GM11168 (cell line): ENCODE measurements at regions not wholly inside any gene's neighbourhood (a gene's known extent, or its start where the extent isn't known, plus 50 kb on each side); places are given as distances from the start of the nearest gene placed in this dataset.
"Not testable (repeated sequence)": the region's sequence is repeated elsewhere in the genome, so short reads cannot be mapped to it uniquely, and the experiment has no call there.

ENCODE experiments used
- in situ Hi-C: fragments of 300-500 bp; cut with MboI; formaldehyde crosslinking; loops from one replicate; pipeline ENCODE4 v1.12.0; 2022; ENCODE audit warnings: low sequenced_read_pairs; ENCODE audit not compliant: unreplicated experiment

DNA sequence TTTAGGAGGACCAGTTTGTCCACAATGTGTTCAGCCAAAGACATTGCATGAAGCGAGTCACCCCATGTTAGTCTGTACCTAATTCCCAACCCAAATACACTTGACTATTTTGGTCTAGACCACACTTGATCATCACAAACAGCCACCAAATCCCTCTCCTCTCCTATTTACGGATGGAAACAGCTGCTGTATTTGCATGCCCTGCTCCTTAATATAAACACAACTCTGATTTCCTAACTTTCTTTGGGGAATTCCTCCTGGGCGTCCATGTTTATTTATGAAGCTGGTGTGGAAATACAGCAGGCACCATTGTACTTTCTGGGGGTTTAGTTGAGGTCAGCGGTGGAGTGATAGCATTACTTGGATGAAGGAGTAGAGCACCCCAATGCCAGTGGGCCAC, 235.2 kb downstream of the TLE3 start:
- in situ Hi-C loops: no loop called here

DNA sequence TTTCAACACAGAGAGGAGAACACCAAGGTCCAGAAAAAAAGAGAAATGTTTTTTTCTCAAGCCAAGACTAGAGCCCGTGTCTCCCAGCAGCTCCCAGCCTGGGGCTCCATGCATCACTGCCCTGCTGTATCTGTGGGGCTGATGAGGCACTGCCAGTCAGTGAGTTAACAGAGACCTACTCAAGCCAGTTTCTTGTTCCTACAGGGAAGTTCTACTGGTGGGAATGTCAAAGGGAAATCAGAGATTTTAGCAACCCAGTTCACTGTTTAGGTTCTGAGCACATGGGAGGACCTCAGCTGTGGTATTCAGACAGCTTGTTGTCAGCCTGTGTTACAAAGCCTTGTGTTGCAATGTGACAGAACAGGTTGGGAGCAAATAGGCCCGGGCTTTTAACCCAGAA, 234.3 kb downstream of the TLE3 start:
- in situ Hi-C loops: no loop called here

DNA sequence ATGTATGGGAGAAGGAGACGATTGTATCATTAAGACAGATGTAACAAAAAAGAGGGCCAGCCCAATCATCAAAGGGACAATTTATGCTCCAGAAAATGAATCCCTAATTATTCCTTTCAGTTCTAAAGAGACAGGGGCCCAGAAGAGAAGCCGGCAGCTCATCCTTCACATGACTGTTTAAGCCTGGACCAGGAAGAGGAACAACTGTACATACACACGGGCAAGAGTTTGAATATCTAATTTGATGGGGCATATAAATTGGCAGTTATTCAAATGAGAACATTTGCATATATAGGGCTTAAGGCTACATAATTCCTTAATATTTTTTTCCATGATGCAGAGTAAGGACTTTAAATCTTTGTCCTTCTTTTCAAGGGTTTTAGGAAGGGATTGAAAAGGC, 232.3 kb downstream of the TLE3 start:
- in situ Hi-C loops: no loop called here

DNA sequence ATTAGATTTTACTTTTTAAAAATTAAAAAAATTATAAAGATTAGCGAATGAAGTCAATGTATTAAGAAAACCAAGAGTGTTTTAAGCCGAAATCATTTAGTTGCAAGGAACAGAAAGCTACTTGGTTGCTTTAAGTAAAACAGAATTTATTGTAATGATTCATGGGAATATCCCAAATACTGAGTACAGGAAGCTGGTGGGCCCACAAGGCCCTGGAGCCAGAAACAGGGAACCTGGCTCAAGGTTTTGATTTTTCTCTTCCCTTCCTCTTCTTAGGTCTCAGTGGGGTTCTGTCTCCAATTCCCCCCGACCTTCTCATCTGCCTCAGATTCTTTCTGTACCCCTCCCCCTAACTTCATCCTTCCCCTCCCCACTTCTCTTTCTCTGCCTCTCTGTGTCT, 229.0 kb downstream of the TLE3 start:
- in situ Hi-C loops: no loop called here

DNA sequence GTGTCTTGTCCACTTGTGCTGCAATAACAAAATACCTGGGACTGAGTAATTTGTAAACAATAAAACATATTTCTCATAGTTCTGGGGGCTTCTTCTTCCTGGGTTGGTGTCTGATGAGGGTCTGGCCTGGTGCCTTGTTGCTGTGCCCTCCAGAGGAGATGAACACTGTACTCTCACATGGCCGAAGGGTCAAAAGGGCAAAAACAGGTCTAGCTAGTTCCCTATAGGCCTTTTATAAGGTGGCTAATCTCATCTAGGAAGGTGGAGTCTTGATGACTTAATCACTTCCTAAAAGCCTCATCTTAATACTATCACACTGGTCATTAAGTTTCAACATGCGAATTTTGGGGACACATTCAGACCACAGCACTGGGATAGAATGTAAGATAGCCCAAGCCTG, 228.4 kb downstream of the TLE3 start:
- in situ Hi-C loops: no loop called here

DNA sequence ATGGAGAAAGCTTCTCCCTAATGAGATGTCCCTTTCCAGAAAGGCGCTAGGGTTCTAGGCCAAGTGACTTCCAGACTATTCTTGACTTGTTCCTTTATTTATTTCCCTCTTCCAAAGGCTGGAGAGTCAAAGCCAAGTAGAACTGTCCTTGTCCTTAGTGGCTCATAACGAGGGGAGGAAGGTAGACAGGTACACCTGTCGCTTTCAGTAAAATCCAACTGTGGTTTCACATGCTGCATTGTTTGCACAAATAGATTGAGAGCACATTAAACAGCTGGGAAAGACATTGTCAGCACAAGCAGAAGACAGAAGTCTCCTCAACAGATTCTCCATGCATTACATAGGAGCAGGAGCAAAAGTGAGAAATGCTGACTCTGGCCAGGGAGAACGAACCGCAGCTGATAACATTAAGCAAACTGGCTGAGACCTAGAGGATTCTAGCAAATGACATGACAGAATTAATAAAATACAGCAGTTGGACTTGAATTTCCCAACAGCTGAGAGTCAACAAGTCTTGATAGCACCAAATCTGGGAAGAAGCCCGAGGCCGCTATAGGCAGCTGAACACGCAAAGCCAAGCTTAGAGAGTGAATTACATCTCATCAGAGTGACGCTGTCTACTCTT, 227.7 kb downstream of the TLE3 start:
- in situ Hi-C loops: no loop called here

DNA sequence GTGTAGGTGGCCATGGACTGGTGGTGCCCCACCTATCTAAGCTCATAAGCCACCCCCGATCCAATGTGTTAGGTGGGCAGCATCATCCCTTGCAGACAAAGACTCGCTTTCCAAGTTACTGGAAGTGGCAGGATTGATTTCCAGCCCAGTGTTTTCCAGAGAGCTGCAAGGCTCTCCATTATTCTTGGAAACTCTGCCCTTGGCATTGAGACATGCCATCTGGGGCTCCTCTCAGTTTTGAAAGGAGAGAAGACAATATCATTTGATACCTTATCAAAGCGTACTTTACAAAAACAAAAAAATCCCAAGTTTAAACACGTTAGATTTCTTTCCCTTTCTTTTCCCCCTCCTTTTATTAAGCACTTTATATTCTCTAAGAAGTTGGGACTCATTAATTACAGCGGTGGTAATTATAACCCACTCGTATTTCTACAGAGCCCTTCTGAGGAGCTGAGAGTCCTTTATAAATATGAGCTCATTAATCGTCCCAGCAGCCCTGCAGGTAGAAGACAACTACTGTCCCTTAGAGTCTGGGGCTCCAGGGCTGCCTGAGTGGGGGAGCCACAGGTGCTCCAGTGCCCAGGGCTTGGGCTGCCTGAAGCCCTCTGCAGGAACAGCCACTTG, 226.1 kb downstream of the TLE3 start:
- in situ Hi-C loops: no loop called here

DNA sequence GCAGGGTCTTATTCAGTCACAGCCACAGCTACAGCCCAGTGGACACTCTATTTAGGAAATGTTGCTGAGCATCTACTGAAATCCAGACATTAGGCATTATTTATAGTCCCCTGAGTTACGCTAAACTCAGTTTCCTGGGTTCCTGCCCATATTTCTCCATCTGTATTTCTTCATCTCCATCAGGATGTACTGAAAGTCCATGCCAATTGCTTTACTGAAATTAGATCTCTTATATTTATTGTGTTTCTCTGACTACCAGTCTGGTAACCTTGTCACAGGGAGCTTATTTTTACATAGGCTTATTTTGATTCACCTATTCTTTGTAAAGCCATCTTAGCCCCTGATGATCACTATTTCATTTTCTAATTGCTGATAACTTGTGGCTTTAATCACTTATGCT, 223.9 kb downstream of the TLE3 start:
- in situ Hi-C loops: no loop called here

DNA sequence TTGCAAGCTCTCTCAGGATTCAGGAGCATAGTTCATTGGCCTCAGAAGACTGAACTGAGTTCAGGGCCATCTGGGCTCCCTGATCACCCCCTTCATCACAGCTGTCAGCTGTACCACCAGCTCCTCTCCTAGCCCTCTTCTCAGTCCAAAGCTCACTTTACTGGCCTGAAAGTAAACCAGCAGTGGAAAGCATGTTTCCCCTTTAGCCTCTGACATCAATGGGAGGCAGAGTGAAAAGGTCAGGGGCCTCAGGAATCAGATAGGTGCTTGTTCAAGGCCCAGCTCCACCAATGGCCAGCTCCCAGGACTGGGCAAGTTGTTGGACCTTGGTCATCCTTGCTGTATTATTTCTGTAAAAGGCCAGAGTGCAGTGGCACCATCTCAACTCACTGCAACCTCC, 223.4 kb downstream of the TLE3 start:
- in situ Hi-C loops: no loop called here

DNA sequence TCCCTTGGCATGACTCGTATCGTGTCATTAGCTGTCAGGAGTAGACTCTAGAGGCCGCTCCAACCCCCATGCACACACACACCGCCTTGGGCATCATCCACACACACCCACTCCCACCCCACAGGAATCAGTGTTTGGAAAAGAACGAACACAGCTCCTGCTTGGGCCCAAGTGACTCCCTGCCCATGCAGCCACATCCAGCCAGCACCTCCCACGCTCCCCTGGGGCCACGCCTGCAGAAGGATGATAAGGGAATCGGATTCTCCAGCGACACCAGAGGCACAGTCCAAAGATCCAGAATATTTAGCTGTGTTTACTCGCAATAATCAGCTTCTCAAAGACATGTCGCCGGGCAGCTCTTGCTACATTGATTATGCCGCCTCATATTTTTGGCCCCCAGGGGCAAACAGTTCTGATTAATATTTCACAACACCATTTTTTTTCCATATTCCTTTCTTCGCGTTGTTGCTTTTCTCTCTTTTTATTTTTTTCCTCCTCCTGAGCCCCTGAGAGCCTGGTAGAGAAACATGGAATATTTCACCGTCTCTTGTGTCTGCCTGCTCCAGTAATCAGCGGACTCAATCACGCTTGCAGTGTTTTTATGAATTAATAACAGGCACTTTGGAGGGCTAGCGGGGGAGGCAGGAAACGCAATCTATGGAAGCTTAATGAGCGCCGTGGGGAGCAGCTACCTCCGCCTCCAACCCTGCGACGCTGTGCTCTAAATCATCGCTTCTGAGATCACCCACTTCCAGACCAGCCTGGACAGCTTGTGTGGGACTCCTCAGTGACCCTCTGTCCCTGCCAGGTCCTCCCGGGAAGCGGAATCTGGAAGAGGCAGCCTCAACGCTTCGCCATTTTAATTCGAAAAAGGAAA, 221.4 kb downstream of the TLE3 start:
- in situ Hi-C loops: no loop called here

DNA sequence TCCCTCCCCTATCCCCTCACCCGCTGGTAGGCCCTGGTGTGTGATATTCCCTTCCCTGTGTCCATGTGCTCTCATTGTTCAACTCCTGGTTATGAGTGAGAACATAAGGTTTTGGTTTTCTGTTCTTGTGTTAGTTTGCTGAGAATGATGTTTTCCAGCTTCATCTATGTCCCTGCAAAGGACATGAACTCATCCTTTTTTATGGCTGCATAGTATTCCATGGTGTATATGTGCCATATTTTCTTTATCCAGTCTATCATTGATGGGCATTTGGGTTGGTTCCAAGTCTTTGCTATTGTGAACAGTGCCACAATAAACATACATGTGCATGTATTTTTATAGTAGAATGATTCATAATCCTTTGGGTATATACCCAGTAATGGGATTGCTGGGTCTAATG, 217.8 kb downstream of the TLE3 start:
- in situ Hi-C loops: not testable (repeated sequence)

DNA sequence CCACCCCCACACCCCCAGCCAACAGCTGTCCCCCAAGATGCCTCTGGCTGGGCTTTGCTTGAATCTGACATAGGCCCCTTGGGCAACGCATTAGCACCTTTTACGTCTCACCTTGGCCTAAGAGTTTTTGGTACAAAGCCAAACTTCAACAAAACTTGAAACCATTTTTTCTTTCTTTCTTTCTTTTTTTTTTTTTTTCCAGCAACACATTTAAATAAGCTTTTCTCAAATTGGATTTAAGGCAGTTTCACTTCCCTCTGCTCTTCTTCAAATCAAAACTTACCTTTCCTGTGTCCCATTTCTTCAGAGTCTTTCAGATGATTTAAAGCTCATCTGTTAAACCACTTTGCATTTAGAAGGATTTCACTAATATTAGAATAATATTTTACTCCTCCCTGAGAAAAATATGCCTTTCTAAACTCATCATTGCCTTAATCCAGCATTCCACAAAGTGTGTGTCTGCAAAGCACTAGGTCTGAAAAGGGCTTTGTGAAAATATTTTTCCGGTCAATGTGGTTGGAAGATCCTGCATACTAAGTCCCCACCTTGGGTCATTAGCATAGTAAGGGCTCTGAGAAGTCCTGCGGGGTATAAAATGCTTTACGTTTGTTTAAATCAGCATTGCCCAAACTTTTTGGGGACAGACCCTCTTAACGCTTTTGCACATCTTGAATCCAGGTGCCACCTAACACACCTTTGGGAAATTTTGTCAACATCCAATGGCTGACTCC, 217.0 kb downstream of the TLE3 start:
- in situ Hi-C loops: no loop called here

DNA sequence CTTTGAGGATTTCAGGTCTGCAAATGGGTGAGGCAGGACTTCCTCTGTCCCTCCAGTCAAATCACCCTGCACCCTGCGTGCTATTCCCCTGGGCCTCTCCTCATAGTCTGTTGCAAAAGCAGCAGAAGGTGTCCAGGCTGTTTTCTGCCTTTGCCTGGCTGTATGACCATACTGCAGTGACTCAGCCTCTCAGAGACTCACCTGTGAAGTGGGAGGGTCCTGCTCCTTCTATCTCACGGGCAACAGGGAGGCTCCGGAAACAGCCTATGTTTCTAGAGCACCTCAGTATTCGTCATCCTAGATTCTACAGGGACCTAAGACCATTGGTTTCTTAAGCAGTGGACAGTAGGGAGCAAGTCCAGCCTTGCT, 216.4 kb downstream of the TLE3 start:
- in situ Hi-C loops: no loop called here

DNA sequence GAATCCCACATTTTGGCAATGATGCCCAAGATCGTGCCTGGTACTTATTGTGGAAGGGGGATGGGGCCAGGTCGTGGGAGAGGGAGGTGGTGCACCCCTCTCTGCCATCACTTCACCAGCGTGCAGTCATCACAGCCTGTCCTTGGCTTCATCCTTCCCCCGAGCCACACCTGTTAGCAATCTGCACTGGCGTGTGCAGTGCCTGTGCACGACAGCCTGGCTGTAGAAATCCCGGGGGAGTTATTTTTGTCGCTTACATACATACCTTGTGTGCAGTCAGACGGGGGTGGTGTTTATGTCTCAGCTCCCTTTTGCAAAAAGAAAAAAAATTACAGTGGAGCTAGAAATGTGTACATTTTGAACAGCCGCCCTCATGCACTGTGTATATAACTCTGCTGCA, 216.0 kb downstream of the TLE3 start:
- in situ Hi-C loops: no loop called here

DNA sequence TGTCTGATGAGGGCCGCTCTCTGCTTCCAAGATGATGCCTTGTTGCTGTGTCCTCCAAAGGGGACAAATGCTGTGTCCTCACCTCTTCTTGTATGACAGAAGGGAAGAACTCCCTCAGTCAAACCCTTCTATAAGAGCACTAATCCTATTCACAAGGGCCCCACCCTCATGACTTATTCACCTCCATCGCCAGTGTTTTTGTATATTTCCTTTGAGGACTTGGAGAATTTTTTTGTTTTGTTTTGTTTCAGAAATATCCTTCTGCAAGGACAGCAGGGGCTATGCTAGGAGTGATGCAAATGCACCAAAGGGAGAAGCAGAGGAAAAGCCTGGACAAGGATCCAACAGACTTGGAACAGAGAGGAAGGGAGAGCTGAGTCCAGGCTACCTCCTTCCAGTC, 214.4 kb downstream of the TLE3 start:
- in situ Hi-C loops: no loop called here

DNA sequence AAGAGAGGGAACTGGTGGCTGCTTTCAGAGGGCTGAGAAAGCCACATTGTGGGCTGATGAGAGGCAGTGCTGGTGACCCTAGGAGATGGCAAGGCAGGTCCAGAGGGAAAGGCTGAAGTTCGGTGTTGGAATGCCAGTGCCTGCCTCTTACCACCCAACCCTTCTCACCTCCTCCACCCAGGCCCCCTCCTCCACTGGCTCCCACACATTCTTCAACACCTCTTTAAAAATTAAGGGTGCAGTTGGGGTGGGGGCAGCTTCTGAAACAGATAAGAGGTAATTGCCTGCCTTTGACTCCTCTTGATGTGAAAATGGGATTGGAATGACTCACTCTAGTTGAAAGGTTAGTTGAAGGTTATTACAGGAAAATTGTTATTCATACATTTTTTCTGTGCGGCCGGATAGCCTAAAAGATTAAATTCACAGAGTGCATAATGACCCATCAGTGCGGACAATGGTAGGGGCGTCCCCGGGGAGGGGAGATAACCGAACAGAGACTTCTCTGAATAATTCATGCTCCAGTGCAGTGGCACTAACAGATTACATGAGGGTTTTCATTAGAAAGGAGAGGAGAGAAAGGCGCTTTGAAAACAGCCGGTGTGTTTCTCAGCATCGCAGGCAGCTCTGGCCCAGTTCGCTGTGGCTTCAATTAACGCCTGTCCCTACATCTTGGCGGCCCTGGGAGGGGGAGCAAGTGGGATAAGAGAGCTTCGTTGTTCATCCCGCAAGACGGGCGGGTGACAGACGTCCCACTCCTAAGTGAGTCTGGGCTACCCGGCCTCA, 212.4 kb downstream of the TLE3 start:
- in situ Hi-C loops: no loop called here

DNA sequence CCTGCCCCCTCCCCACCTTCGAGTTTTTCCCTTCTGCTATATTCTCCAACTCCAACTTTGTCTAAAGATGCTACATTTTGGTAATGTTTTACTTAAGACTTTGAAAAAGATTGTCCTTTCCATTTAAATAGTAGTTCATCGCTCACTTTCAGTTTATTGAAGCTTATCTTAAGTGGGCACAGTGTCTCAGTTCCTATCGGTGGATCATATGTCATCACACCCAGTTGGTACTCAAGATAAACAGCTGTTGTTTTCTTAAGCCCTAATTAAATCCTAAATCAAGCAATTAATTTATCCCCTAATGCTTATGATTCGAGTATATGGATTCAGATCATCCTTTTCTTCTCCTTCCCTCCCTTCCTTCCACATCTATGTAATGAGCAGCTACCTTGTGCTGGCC, 210.7 kb downstream of the TLE3 start:
- in situ Hi-C loops: no loop called here

DNA sequence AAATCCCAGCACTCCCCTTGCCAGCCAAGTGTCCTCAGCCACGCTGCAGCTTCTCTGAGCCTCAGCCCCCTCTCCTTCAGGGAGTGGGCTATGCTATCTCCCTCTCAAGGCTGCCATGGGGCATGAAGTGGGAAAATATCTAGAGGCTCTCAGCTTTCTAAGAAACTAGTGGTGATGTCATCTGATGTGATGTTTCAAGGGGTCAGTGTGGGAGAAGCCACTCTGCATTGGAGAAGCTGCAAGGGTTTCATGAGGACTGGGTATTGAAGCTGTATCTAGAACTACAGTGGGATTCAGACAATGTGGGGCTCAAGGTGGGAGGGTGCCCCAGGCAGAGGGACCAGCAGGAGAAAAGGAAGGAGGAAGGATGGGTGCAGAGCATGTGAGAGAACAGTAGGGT, 210.2 kb downstream of the TLE3 start:
- in situ Hi-C loops: no loop called here

DNA sequence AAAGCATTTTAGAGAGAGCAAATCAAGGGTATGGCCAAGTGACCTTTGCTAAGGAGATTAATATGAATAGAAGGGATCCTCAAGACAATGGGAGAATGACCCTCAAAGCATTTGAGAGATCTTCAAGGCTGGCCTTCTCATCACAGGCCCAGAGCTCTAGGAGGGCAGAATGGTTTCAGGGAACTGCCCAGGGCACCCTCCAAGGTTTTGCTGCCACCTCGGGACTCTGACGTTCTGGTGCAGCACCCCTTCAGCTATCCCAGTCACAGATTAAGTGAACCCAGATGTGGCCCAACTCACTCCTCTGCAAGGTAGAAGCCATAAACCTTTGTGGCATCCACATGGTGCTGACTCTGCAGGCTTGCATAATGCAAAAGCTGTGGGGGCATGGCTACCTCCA, 209.3 kb downstream of the TLE3 start:
- in situ Hi-C loops: no loop called here

DNA sequence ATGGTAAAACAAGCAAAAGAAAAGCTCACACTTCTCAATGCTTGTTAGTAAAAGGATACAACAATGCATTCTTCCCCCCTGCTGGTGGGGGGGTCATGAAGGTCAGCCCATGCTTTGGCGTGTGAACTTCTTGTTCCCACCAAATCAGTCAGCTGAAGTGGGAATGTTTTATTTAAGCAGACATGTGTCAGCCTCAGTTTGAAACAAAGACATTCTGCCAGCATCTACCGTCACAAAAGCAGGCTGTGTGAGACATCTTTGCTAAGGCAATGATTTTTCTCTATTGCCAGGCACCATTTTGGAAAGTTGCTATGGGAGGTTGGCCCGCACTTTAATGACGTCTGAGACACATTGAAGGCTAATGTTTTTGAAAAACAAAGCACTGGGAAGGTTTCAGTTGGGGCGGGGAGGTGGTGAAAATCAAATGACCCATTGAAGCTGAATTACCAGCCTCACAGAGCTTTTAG, 206.6 kb downstream of the TLE3 start:
- in situ Hi-C loops: no loop called here
